IMR-90 (cell line): ENCODE measurements at regions not wholly inside any gene's neighbourhood (a gene's known extent, or its start where the extent isn't known, plus 50 kb on each side); places are given as distances from the start of the nearest gene placed in this dataset.

ENCODE experiments used
- ATAC-seq: fragments of 200-7000 bp; cut with Tn5 transposase; 2 replicates; pipeline ENCODE4 v1.9.1; 2020; ENCODE audit warnings: low read depth, mild to moderate bottlenecking, moderate library complexity
- BruUV-seq: library from RNA; stranded (reverse); fragments of 400-500 nt; replicated peaks from 2 replicates; lab custom pipeline; 2021; lab: Mats Ljungman, UMichigan
- CTCF ChIA-PET: fragments of 300-600 bp; formaldehyde crosslinking; extraction: SDS; loops from one replicate; lab custom pipeline; 2021; ENCODE audit warnings: antibody characterized with exemption; lab: Yijun Ruan, JAX
- POLR2A ChIA-PET: fragments of 300-600 bp; sonication (Branson Sonifier 250); formaldehyde crosslinking; loops from one replicate; lab custom pipeline; 2022; ENCODE audit warnings: antibody characterized with exemption; ENCODE audit not compliant: unreplicated experiment; lab: Charles Lee
- DNase-seq: peaks from one replicate; pipeline ENCODE4 v3.0.0; 2013
- H2AFZ ChIP-seq: replicated peaks from 2 replicates; pipeline ENCODE3; 2013; ENCODE audit warnings: low read length, mild to moderate bottlenecking; ENCODE audit not compliant: poor library complexity
- H2AK5ac ChIP-seq: 2 replicates; pipeline ENCODE4 v1.6.1; 2013; ENCODE audit warnings: low read depth, low read length, inconsistent platforms
- H2AK9ac ChIP-seq: replicated peaks from 2 replicates; pipeline ENCODE3; 2013; ENCODE audit warnings: mild to moderate bottlenecking, low read depth, low read length, moderate library complexity; ENCODE audit not compliant: poor library complexity
- H2BK120ac ChIP-seq: 2 replicates; pipeline ENCODE4 v1.6.1; 2013; ENCODE audit warnings: low read depth, low read length, inconsistent platforms
- H2BK15ac ChIP-seq: 3 replicates; pipeline ENCODE4 v1.6.1; 2013; ENCODE audit warnings: low read depth, low read length, inconsistent platforms
- H2BK20ac ChIP-seq: 2 replicates; pipeline ENCODE4 v1.6.1; 2013; ENCODE audit warnings: low read depth, mild to moderate bottlenecking, inconsistent platforms, low read length, moderate library complexity
- H2BK5ac ChIP-seq: 2 replicates; pipeline ENCODE4 v1.6.1; 2013; ENCODE audit warnings: mild to moderate bottlenecking, low read depth, low read length, inconsistent platforms; ENCODE audit not compliant: poor library complexity, severe bottlenecking
- H3K14ac ChIP-seq: replicated peaks from 2 replicates; pipeline ENCODE4 v1.6.1; 2013; ENCODE audit warnings: low read depth, low read length, inconsistent platforms
- H3K18ac ChIP-seq: 2 replicates; pipeline ENCODE4 v1.6.1; 2013; ENCODE audit warnings: low read depth, low read length, control low read depth
- H3K23ac ChIP-seq: 2 replicates; pipeline ENCODE4 v1.6.1; 2013; ENCODE audit warnings: low read depth, low read length, inconsistent platforms
- H3K27ac ChIP-seq: 2 replicates; pipeline ENCODE4 v1.5.1; 2013; ENCODE audit warnings: mild to moderate bottlenecking, control low read depth, low read length; ENCODE audit not compliant: insufficient read depth
- H3K27me3 ChIP-seq: 2 replicates; pipeline ENCODE4 v1.6.1; 2013; ENCODE audit warnings: low read length; ENCODE audit not compliant: control insufficient read depth, insufficient read depth
- H3K36me3 ChIP-seq: 2 replicates; pipeline ENCODE4 v1.6.1; 2013; ENCODE audit warnings: low read length, mixed read lengths; ENCODE audit not compliant: control insufficient read depth, insufficient read depth
- H3K4ac ChIP-seq: 2 replicates; pipeline ENCODE4 v1.6.1; 2013; ENCODE audit warnings: low read depth, low read length, inconsistent platforms
- H3K4me1 ChIP-seq: 2 replicates; pipeline ENCODE4 v1.6.1; 2013; ENCODE audit warnings: low read length, mixed read lengths; ENCODE audit not compliant: control insufficient read depth, insufficient read depth
- H3K4me2 ChIP-seq: 2 replicates; pipeline ENCODE4 v1.6.1; 2013; ENCODE audit warnings: low read depth, mild to moderate bottlenecking, control low read depth, low read length, moderate library complexity
- H3K4me3 ChIP-seq: 2 replicates; pipeline ENCODE4 v1.5.1; 2013; ENCODE audit warnings: low read depth, mild to moderate bottlenecking, control low read depth, low read length, moderate library complexity; ENCODE audit not compliant: insufficient read depth
- H3K56ac ChIP-seq: 2 replicates; pipeline ENCODE4 v1.6.1; 2013; ENCODE audit warnings: low read length, inconsistent platforms; ENCODE audit not compliant: insufficient read depth; ENCODE audit errors: extremely low read depth
- H3K79me1 ChIP-seq, 2 experiments: 2 replicates each; pipeline ENCODE4 v1.6.1; 2013; ENCODE audit warnings: low read length in 2 of 2, inconsistent platforms in 1 of 2, low read depth in 1 of 2
- H3K9ac ChIP-seq: 2 replicates; pipeline ENCODE4 v1.6.1; 2013; ENCODE audit warnings: low read depth, low read length, control low read depth
- H3K9me1 ChIP-seq: 2 replicates; pipeline ENCODE4 v1.6.1; 2013; ENCODE audit warnings: low read length, inconsistent platforms; ENCODE audit not compliant: insufficient read depth
- H3K9me3 ChIP-seq: 2 replicates; pipeline ENCODE4 v1.6.1; 2013; ENCODE audit warnings: low read length; ENCODE audit not compliant: control insufficient read depth, insufficient read depth
- H4K20me1 ChIP-seq: 2 replicates; pipeline ENCODE4 v1.6.1; 2013; ENCODE audit warnings: low read length, inconsistent platforms; ENCODE audit not compliant: insufficient read depth
- H4K5ac ChIP-seq: 2 replicates; pipeline ENCODE4 v1.6.1; 2013; ENCODE audit warnings: mild to moderate bottlenecking, low read depth, low read length, control low read depth
- H4K8ac ChIP-seq, 2 experiments: 2 replicates each; pipeline ENCODE4 v1.6.1; 2013; ENCODE audit warnings: low read depth in 2 of 2, low read length in 2 of 2, control low read depth in 1 of 2, inconsistent platforms in 1 of 2
- H4K91ac ChIP-seq: 2 replicates; pipeline ENCODE4 v1.6.1; 2013; ENCODE audit warnings: low read depth, low read length, inconsistent platforms; ENCODE audit not compliant: insufficient read depth
- RAD21 ChIP-seq: IDR thresholded peaks from 2 replicates; pipeline ENCODE4 v1.6.1; 2012; ENCODE audit warnings: low read length, improper control_type of control experiment
- USF2 ChIP-seq: fragments of 150-350 bp; IDR thresholded peaks from 2 replicates; pipeline ENCODE4 v1.6.1; 2017; ENCODE audit warnings: mild to moderate bottlenecking, antibody characterized with exemption, low read length, low read depth
- WGBS, 2 experiments: methylation state at CpG; one replicate each; pipeline versions ENCODE4 v1.1.5 to v1.1.7; 2013; ENCODE audit warnings: missing lambda C conversion rate in 2 of 2; ENCODE audit not compliant: insufficient read length in 1 of 2; ENCODE audit errors: extremely low coverage in 2 of 2; 5-methylcytosine and 5-hydroxymethylcytosine counted together
- dilution Hi-C: fragments of 300-500 bp; cut with HindIII; formaldehyde crosslinking; loops from one replicate; pipeline ENCODE4 v1.14.3; 2018; ENCODE audit warnings: low sequenced_read_pairs; ENCODE audit not compliant: unreplicated experiment
- in situ Hi-C: fragments of 300-500 bp; cut with MboI; formaldehyde crosslinking; loops from 3 replicates; pipeline ENCODE4 v1.14.3; 2019; ENCODE audit warnings: low sequenced_read_pairs, inconsistent platforms, mixed read lengths
- intact Hi-C: fragments of 100-400 bp; cut with micrococcal nuclease; formaldehyde crosslinking; loops from 2 replicates; pipeline ENCODE4 v1.10.0; 2022

DNA sequence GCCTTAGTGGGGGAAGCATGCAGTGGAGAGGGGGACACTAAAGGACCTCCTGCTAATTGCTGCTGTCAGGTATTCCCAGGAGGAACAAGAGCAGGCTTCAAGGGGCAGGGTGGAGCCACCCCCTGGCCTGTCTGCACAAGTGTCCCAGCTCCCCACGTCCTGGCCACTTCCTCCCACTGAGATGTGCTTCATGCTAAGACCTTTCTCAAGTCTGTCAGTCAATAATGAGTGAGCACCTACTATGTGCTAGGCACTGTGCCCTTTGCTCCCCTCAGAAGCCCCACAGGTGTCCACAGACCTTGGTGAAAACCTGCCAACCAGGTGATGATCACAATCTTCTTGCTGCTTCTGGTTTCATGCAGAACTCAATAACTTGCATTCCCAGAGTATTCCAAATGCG is 147.9 kb downstream of the UNC5CL start:
- no peaks in the 10 kb centered on the region for H3K9me3 ChIP-seq
- H3K27me3 ChIP-seq: peaks cover 44% of the 10 kb centered on the region
- no peak overlapping the region for H3K4me3 ChIP-seq
- H3K9ac ChIP-seq: no peak overlapping the region
- in situ Hi-C loops: no loop called here
- 83% methylated on average over 1 of the region's 2 CpGs; no CpG with 5 or more reads in 1 of the 2 experiments for whole genome bisulfite sequencing, 2 experiments
- no peak overlapping the region for H2AK9ac ChIP-seq
- no peak overlapping the region for H3K14ac ChIP-seq
- no peak overlapping the region for H2BK120ac ChIP-seq
- H3K36me3 ChIP-seq: no peaks in the 10 kb centered on the region
- no peak for TF ChIP-seq RAD21
- TF ChIP-seq USF2: no peak
- no peak for ATAC-seq
- no peak overlapping the region for H3K27ac ChIP-seq
- no peaks in the 10 kb centered on the region for H3K4me1 ChIP-seq
- ChIA-PET POLR2A (no interaction called here), CTCF (interaction anchor here (1.7 kb wide), 1 partner anchor 137 kb away, joined by 5 read pairs; no protein-coding TSS in a partner anchor)
- no peak overlapping the region for H2BK15ac ChIP-seq
- H3K4ac ChIP-seq: no peak overlapping the region
- BruUV-seq: no TSS peak
- no peak overlapping the region for H4K5ac ChIP-seq
- H4K91ac ChIP-seq: no peak overlapping the region
- no peak overlapping the region for H2BK5ac ChIP-seq
- H3K4me2 ChIP-seq: no peak overlapping the region
- no peak overlapping the region for H2AFZ ChIP-seq
- intact Hi-C loops: no loop called here
- H3K18ac ChIP-seq: no peak overlapping the region
- no peaks in the 10 kb centered on the region for H4K20me1 ChIP-seq
- H3K56ac ChIP-seq: no peak overlapping the region
- no peak overlapping the region for H2AK5ac ChIP-seq
- no peak overlapping the region for H2BK20ac ChIP-seq
- DNase-seq: no peak
- no peaks in the 10 kb centered on the region for H3K79me1 ChIP-seq
- no peak overlapping the region for H3K23ac ChIP-seq
- no peaks in the 10 kb centered on the region for H3K9me1 ChIP-seq
- H4K8ac ChIP-seq: no peak overlapping the region
- dilution Hi-C loops: no loop called here
